ENCODE measurements at regions not wholly inside any gene's neighbourhood (a gene's known extent, or its start where the extent isn't known, plus 50 kb on each side); places are given as distances from the start of the nearest gene placed in this dataset.
"Not testable (repeated sequence)": the region's sequence is repeated elsewhere in the genome, so short reads cannot be mapped to it uniquely, and the experiment has no call there.

- DNase-seq: not testable (repeated sequence)
These were observed 399.0 kb downstream of the COG6 start for GRCh38 chr13:40054422-40054821.

GRCh38 chr13:40056898-40057619 lies 401.6 kb downstream of the COG6 start:
- DNase-seq: no peak

GRCh38 chr13:40058757-40059236 lies 403.3 kb downstream of the COG6 start:
- DNase-seq: no peak

- no peak for DNase-seq
These were observed 404.2 kb downstream of the COG6 start for GRCh38 chr13:40059540-40060232.

GRCh38 chr13:40060296-40061007 lies 405.0 kb downstream of the COG6 start:
- no peak for DNase-seq

GRCh38 chr13:40061466-40062450 lies 406.3 kb downstream of the COG6 start:
- DNase-seq: no peak

- DNase-seq: no peak
These were observed 407.8 kb downstream of the COG6 start for GRCh38 chr13:40063278-40063698.

- DNase-seq: no peak
These were observed 408.2 kb downstream of the COG6 start for GRCh38 chr13:40063703-40064102.

GRCh38 chr13:40064154-40065097 lies 409.0 kb downstream of the COG6 start:
- no peak for DNase-seq

GRCh38 chr13:40069173-40070044 lies 413.9 kb downstream of the COG6 start:
- DNase-seq: peak; percentile 87

- DNase-seq: no peak
These were observed 414.9 kb downstream of the COG6 start for GRCh38 chr13:40070357-40070756.

GRCh38 chr13:40072663-40073120 lies 417.2 kb downstream of the COG6 start:
- no peak for DNase-seq

- no peak for DNase-seq
These were observed 418.9 kb downstream of the COG6 start for GRCh38 chr13:40074338-40074737.

- no peak for DNase-seq
These were observed 419.8 kb downstream of the COG6 start for GRCh38 chr13:40075281-40075680.

GRCh38 chr13:40076765-40077362 lies 421.4 kb downstream of the COG6 start:
- no peak for DNase-seq

- no peak for DNase-seq
These were observed 422.1 kb downstream of the COG6 start for GRCh38 chr13:40077396-40078027.

- DNase-seq: no peak
These were observed 424.3 kb downstream of the COG6 start for GRCh38 chr13:40079721-40080120.

GRCh38 chr13:40080676-40081075 lies 425.2 kb downstream of the COG6 start:
- no peak for DNase-seq

- no peak for DNase-seq
These were observed 427.2 kb downstream of the COG6 start for GRCh38 chr13:40082639-40083038.
